A673 (cell line): ENCODE measurements at regions not wholly inside any gene's neighbourhood (a gene's known extent, or its start where the extent isn't known, plus 50 kb on each side); places are given as distances from the start of the nearest gene placed in this dataset.
"Not testable (repeated sequence)": the region's sequence is repeated elsewhere in the genome, so short reads cannot be mapped to it uniquely, and the experiment has no call there.

Experiments
- BruUV-seq: library from RNA; stranded (reverse); fragments of 400-500 nt; replicated peaks from 2 replicates; lab custom pipeline; 2021; lab: Mats Ljungman, UMichigan
- CTCF ChIA-PET: fragments of 300-600 bp; sonication (Branson Sonifier 250); formaldehyde crosslinking; loops from one replicate; lab custom pipeline; 2022; ENCODE audit warnings: antibody characterized with exemption; lab: Charles Lee
- POLR2A ChIA-PET: fragments of 300-600 bp; sonication (Branson Sonifier 250); formaldehyde crosslinking; loops from one replicate; lab custom pipeline; 2022; ENCODE audit warnings: antibody characterized with exemption; ENCODE audit not compliant: low non-redundant PET; lab: Charles Lee
- DNase-seq: peaks from one replicate; pipeline ENCODE4 v3.0.0-alpha.2; 2015; ENCODE audit warnings: low spot score
- H3K27ac ChIP-seq: fragments of 200-600 bp; sonication (generic); 2 replicates; pipeline ENCODE4 v1.5.1; 2016; ENCODE audit warnings: mixed run types, low read depth, mild to moderate bottlenecking, mixed read lengths, antibody characterized with exemption, low read length; ENCODE audit not compliant: poor library complexity, severe bottlenecking
- H3K27me3 ChIP-seq: fragments of 200-600 bp; sonication (generic); replicated peaks from 2 replicates; pipeline ENCODE4 v1.6.1; 2017; ENCODE audit warnings: mixed run types, low read depth, mild to moderate bottlenecking, mixed read lengths, antibody characterized with exemption, low read length; ENCODE audit not compliant: insufficient read depth, poor library complexity
- H3K36me3 ChIP-seq: fragments of 200-600 bp; sonication (generic); 2 replicates; pipeline ENCODE4 v1.6.1; 2016; ENCODE audit warnings: mixed run types, mild to moderate bottlenecking, mixed read lengths, antibody characterized with exemption, low read length; ENCODE audit not compliant: insufficient read depth, poor library complexity, severe bottlenecking
- H3K4me1 ChIP-seq: fragments of 200-600 bp; sonication (generic); 2 replicates; pipeline ENCODE4 v1.6.1; 2017; ENCODE audit warnings: mixed run types, mild to moderate bottlenecking, mixed read lengths, antibody characterized with exemption, low read length; ENCODE audit not compliant: insufficient read depth, poor library complexity, severe bottlenecking
- H3K4me3 ChIP-seq: fragments of 200-600 bp; sonication (generic); 2 replicates; pipeline ENCODE4 v1.5.1; 2016; ENCODE audit warnings: low read depth, mixed run types, mild to moderate bottlenecking, mixed read lengths, low read length; ENCODE audit not compliant: poor library complexity, severe bottlenecking
- H3K9me3 ChIP-seq: fragments of 200-600 bp; sonication (generic); 2 replicates; pipeline ENCODE4 v1.6.1; 2016; ENCODE audit warnings: mixed run types, low read depth, mild to moderate bottlenecking, mixed read lengths, antibody characterized with exemption, low read length; ENCODE audit not compliant: poor library complexity, severe bottlenecking
- CTCF ChIP-seq: fragments of 300-800, 200-600 bp; sonication (generic); conservative IDR thresholded peaks from 2 replicates; pipeline ENCODE4 v1.5.1; 2017; ENCODE audit warnings: low read depth, mild to moderate bottlenecking, antibody characterized with exemption, low read length, moderate library complexity, mixed read lengths
- EZH2 ChIP-seq: fragments of 200-600 bp; sonication (generic); IDR thresholded peaks from 2 replicates; pipeline ENCODE4 v1.6.1; 2017; ENCODE audit warnings: borderline replicate concordance, low read depth, mild to moderate bottlenecking, mixed read lengths, antibody characterized with exemption, low read length; ENCODE audit not compliant: poor library complexity, severe bottlenecking
- intact Hi-C: fragments of 100-400 bp; cut with micrococcal nuclease; formaldehyde crosslinking; loops from one replicate; pipeline ENCODE4 v1.10.0; 2022; ENCODE audit not compliant: unreplicated experiment

GRCh38 chr9:22975951-22976350 lies 529.3 kb downstream of the DMRTA1 start:
- H3K36me3 ChIP-seq: no peaks in the 10 kb centered on the region
- H3K9me3 ChIP-seq: no peaks in the 10 kb centered on the region
- intact Hi-C loops: no loop called here
- TF ChIP-seq CTCF (no peak), EZH2 (no peak)
- no peaks in the 10 kb centered on the region for H3K4me1 ChIP-seq
- no peak overlapping the region for H3K4me3 ChIP-seq
- BruUV-seq: no TSS peak
- no peaks in the 10 kb centered on the region for H3K27me3 ChIP-seq
- ChIA-PET CTCF (no interaction called here), POLR2A (no interaction called here)
- H3K27ac ChIP-seq: no peak overlapping the region
- DNase-seq: no peak

- no peaks in the 10 kb centered on the region for H3K36me3 ChIP-seq
- no peak overlapping the region for H3K4me3 ChIP-seq
- no peaks in the 10 kb centered on the region for H3K27me3 ChIP-seq
- no peak for TF ChIP-seq EZH2
- TF ChIP-seq CTCF: no peak
- H3K4me1 ChIP-seq: no peaks in the 10 kb centered on the region
- DNase-seq: no peak
- H3K9me3 ChIP-seq: no peaks in the 10 kb centered on the region
- intact Hi-C loops: no loop called here
- CTCF ChIA-PET: no interaction called here
- no TSS peak for BruUV-seq
- POLR2A ChIA-PET: no interaction called here
- H3K27ac ChIP-seq: no peak overlapping the region
These were observed 529.8 kb downstream of the DMRTA1 start for GRCh38 chr9:22976454-22976853.

GRCh38 chr9:22980429-22980828 lies 533.8 kb downstream of the DMRTA1 start:
- H3K4me1 ChIP-seq, H3K27ac ChIP-seq, CTCF ChIA-PET, H3K27me3 ChIP-seq, DNase-seq, H3K9me3 ChIP-seq, BruUV-seq, intact Hi-C loops, POLR2A ChIA-PET, H3K36me3 ChIP-seq, H3K4me3 ChIP-seq: not testable (repeated sequence)

GRCh38 chr9:22986556-22986955 lies 539.9 kb downstream of the DMRTA1 start:
- H3K36me3 ChIP-seq: no peaks in the 10 kb centered on the region
- no peak overlapping the region for H3K4me3 ChIP-seq
- POLR2A ChIA-PET: no interaction called here
- H3K9me3 ChIP-seq: no peaks in the 10 kb centered on the region
- CTCF ChIA-PET: no interaction called here
- no peaks in the 10 kb centered on the region for H3K27me3 ChIP-seq
- intact Hi-C loops: no loop called here
- TF ChIP-seq EZH2 (no peak), CTCF (no peak)
- H3K4me1 ChIP-seq: no peaks in the 10 kb centered on the region
- BruUV-seq: no TSS peak
- no peak for DNase-seq
- H3K27ac ChIP-seq: no peak overlapping the region
